SK-N-SH (cell line): ENCODE measurements at regions not wholly inside any gene's neighbourhood (a gene's known extent, or its start where the extent isn't known, plus 50 kb on each side); places are given as distances from the start of the nearest gene placed in this dataset.

Experiments used
- CTCF ChIA-PET: fragments of 300-600, 350-600 bp; formaldehyde crosslinking; extraction: SDS; loops from one replicate; lab custom pipeline; 2021; lab: Yijun Ruan, JAX
- POLR2A ChIA-PET: fragments of 350-600 bp; sonication (Branson Sonifier 250); formaldehyde crosslinking; extraction: SDS; loops from one replicate; lab custom pipeline; 2020; ENCODE audit warnings: antibody characterized with exemption, inconsistent platforms; lab: Yijun Ruan, JAX
- DNase-seq: peaks from one replicate; pipeline ENCODE4 v3.0.0; 2012
- H2AFZ ChIP-seq: fragments of 200-600 bp; sonication (generic); 2 replicates; pipeline ENCODE4 v1.8.1; 2016; ENCODE audit warnings: antibody characterized with exemption, mild to moderate bottlenecking, low read depth
- H3F3A ChIP-seq: fragments of 200-600 bp; sonication (generic); replicated peaks from 2 replicates; pipeline ENCODE3; 2016; ENCODE audit warnings: antibody characterized with exemption, mild to moderate bottlenecking; ENCODE audit not compliant: insufficient read depth
- H3K27ac ChIP-seq, 2 experiments: fragments of 200-500 bp in 1 of 2; fragments of 200-600 bp in 1 of 2; sonication (Bioruptor generic) in 1 of 2; sonication (generic), shearing (Covaris generic) in 1 of 2; 2 replicates each; pipeline versions ENCODE4 v1.5.1 to v1.6.1; 2014 to 2016; ENCODE audit warnings: low read depth in 2 of 2, inconsistent platforms in 1 of 2, low read length in 1 of 2, mild to moderate bottlenecking in 1 of 2, mixed read lengths in 1 of 2
- H3K27me3 ChIP-seq: fragments of 200-600 bp; sonication (generic), shearing (Covaris generic); 2 replicates; pipeline ENCODE4 v1.6.1; 2016; ENCODE audit warnings: mixed run types; ENCODE audit not compliant: insufficient read depth
- H3K36me3 ChIP-seq, 2 experiments: fragments of 200-500 bp in 1 of 2; fragments of 200-600 bp in 1 of 2; sonication (Bioruptor generic) in 1 of 2; sonication (generic) in 1 of 2; replicated peaks in 1 of 2; 2 replicates each; pipeline versions ENCODE3 to v1.5.1; 2014 to 2016; ENCODE audit warnings: low read length in 1 of 2, mild to moderate bottlenecking in 1 of 2; ENCODE audit not compliant: insufficient read depth in 2 of 2, control insufficient read depth in 1 of 2
- H3K4me1 ChIP-seq, 2 experiments: fragments of 200-500 bp in 1 of 2; fragments of 200-600 bp in 1 of 2; sonication (Bioruptor generic) in 1 of 2; sonication (generic), shearing (Covaris generic) in 1 of 2; 2 replicates each; pipeline versions ENCODE4 v1.5.1 to v1.6.1; 2014 to 2016; ENCODE audit warnings: low read depth in 1 of 2, low read length in 1 of 2, mixed run types in 1 of 2; ENCODE audit not compliant: insufficient read depth in 2 of 2, control insufficient read depth in 1 of 2
- H3K4me2 ChIP-seq: fragments of 200-600 bp; sonication (generic), shearing (Covaris generic); 2 replicates; pipeline ENCODE4 v1.6.1; 2017; ENCODE audit warnings: mixed run types
- H3K4me3 ChIP-seq, 2 experiments: fragments of 200-500 bp in 1 of 2; fragments of 200-600 bp in 1 of 2; sonication (Bioruptor generic) in 1 of 2; sonication (generic), shearing (Covaris generic) in 1 of 2; 2 replicates each; pipeline versions ENCODE4 v1.5.1 to v1.8.1; 2014 to 2016; ENCODE audit warnings: low read depth in 2 of 2, inconsistent platforms in 1 of 2, low read length in 1 of 2, mild to moderate bottlenecking in 1 of 2, mixed read lengths in 1 of 2, moderate library complexity in 1 of 2
- H3K79me2 ChIP-seq: fragments of 200-600 bp; sonication (generic); 2 replicates; pipeline ENCODE4 v1.8.1; 2017; ENCODE audit warnings: mild to moderate bottlenecking; ENCODE audit not compliant: insufficient read depth
- H3K9ac ChIP-seq: fragments of 200-600 bp; sonication (generic); 2 replicates; pipeline ENCODE4 v1.6.1; 2017; ENCODE audit warnings: mixed run types
- H3K9me2 ChIP-seq: fragments of 200-600 bp; sonication (generic); 2 replicates; pipeline ENCODE4 v1.6.1; 2017; ENCODE audit warnings: mixed run types
- H3K9me3 ChIP-seq: fragments of 200-600 bp; sonication (generic); 2 replicates; pipeline ENCODE4 v1.6.1; 2017; ENCODE audit warnings: mixed run types, mild to moderate bottlenecking, moderate library complexity
- H4K20me1 ChIP-seq: fragments of 200-600 bp; sonication (generic); 2 replicates; pipeline ENCODE4 v1.6.1; 2017; ENCODE audit warnings: mild to moderate bottlenecking, mixed run types; ENCODE audit not compliant: insufficient read depth
- ELF1 ChIP-seq: IDR thresholded peaks from 2 replicates; pipeline ENCODE4 v1.4.0; 2012
- EZH2phosphoT487 ChIP-seq: fragments of 200-600 bp; sonication (generic); IDR thresholded peaks from 2 replicates; pipeline ENCODE4 v1.6.1; 2017; ENCODE audit warnings: low read depth, mixed run types, mild to moderate bottlenecking, antibody characterized with exemption, moderate library complexity, borderline replicate concordance
- FOXJ3 ChIP-seq: sonication (generic); formaldehyde crosslinking; IDR thresholded peaks from 2 replicates; pipeline ENCODE4 v1.5.1; 2020; ENCODE audit warnings: mild to moderate bottlenecking, missing genetic modification reagents
- MEF2A ChIP-seq: IDR thresholded peaks from 2 replicates; pipeline ENCODE4 v1.4.0; 2012; ENCODE audit warnings: low read depth, borderline replicate concordance
- POLR2AphosphoS5 ChIP-seq: IDR thresholded peaks from 2 replicates; pipeline ENCODE4 v1.6.1; 2012; ENCODE audit warnings: low read depth, low read length
- RAD21 ChIP-seq: IDR thresholded peaks from 2 replicates; pipeline ENCODE4 v1.6.1; 2012; ENCODE audit warnings: mild to moderate bottlenecking, low read length
- RFX5 ChIP-seq: IDR thresholded peaks from 2 replicates; pipeline ENCODE4 v1.6.1; 2012; ENCODE audit warnings: mild to moderate bottlenecking, improper control_type of control experiment, low read length
- RXRA ChIP-seq: IDR thresholded peaks from 2 replicates; pipeline ENCODE4 v1.4.0; 2012; ENCODE audit warnings: low read depth, mild to moderate bottlenecking, borderline replicate concordance
- SIN3A ChIP-seq: IDR thresholded peaks from 2 replicates; pipeline ENCODE4 v1.6.1; 2012; ENCODE audit warnings: low read depth, mild to moderate bottlenecking, low read length, moderate library complexity, borderline replicate concordance
- TAF1 ChIP-seq: IDR thresholded peaks from 2 replicates; pipeline ENCODE4 v1.6.1; 2012; ENCODE audit warnings: low read depth, mild to moderate bottlenecking, low read length, moderate library complexity, borderline replicate concordance
- TEAD4 ChIP-seq: IDR thresholded peaks from 2 replicates; pipeline ENCODE4 v1.4.0; 2012; ENCODE audit warnings: mild to moderate bottlenecking, borderline replicate concordance; ENCODE audit not compliant: insufficient read depth
- USF1 ChIP-seq: IDR thresholded peaks from 2 replicates; pipeline ENCODE4 v1.4.0; 2012; ENCODE audit warnings: low read depth, borderline replicate concordance
- WGBS: methylation state at CpG from one replicate; pipeline ENCODE4 v1.1.6; 2017; ENCODE audit warnings: low lambda C conversion rate; 5-methylcytosine and 5-hydroxymethylcytosine counted together
- TF ChIP-seq, protein P1 (sequence below): fragments of 200-600 bp; sonication (generic); IDR thresholded peaks from 2 replicates; pipeline ENCODE4 v1.6.1; 2017; ENCODE audit warnings: antibody characterized with exemption, mild to moderate bottlenecking, moderate library complexity
- TF ChIP-seq, protein P2 (sequence below): IDR thresholded peaks from 2 replicates; pipeline ENCODE4 v1.4.0; 2012; ENCODE audit warnings: low read depth
- TF ChIP-seq, protein P3 (sequence below): fragments of 150-350 bp; IDR thresholded peaks from 2 replicates; pipeline ENCODE4 v1.6.1; 2017; ENCODE audit warnings: antibody characterized with exemption, low read length, low read depth, borderline replicate concordance

GRCh38 chr16:8391257-8391656 lies 199.1 kb downstream of the TMEM114 start (continued):
- TF ChIP-seq, protein P1, sequence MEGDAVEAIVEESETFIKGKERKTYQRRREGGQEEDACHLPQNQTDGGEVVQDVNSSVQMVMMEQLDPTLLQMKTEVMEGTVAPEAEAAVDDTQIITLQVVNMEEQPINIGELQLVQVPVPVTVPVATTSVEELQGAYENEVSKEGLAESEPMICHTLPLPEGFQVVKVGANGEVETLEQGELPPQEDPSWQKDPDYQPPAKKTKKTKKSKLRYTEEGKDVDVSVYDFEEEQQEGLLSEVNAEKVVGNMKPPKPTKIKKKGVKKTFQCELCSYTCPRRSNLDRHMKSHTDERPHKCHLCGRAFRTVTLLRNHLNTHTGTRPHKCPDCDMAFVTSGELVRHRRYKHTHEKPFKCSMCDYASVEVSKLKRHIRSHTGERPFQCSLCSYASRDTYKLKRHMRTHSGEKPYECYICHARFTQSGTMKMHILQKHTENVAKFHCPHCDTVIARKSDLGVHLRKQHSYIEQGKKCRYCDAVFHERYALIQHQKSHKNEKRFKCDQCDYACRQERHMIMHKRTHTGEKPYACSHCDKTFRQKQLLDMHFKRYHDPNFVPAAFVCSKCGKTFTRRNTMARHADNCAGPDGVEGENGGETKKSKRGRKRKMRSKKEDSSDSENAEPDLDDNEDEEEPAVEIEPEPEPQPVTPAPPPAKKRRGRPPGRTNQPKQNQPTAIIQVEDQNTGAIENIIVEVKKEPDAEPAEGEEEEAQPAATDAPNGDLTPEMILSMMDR, result no peak
- no peak for TF ChIP-seq RAD21
- no peak for TF ChIP-seq MEF2A
- TF ChIP-seq, protein P2, sequence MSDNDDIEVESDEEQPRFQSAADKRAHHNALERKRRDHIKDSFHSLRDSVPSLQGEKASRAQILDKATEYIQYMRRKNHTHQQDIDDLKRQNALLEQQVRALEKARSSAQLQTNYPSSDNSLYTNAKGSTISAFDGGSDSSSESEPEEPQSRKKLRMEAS, result no peak
- TF ChIP-seq, all 33 proteins: peak for 0

GRCh38 chr16:8388684-8389083 lies 201.6 kb downstream of the TMEM114 start:
- POLR2A ChIA-PET, result no interaction called here
- DNase-seq, result no peak
- no peaks in the 10 kb centered on the region for H3K9me3 ChIP-seq
- TF ChIP-seq ELF1 (no peak), SIN3A (no peak), TEAD4 (no peak), RFX5 (no peak), FOXJ3 (no peak), EZH2phosphoT487 (no peak), USF1 (no peak), POLR2AphosphoS5 (no peak), TAF1 (no peak), RXRA (no peak)
- TF ChIP-seq, protein P3, sequence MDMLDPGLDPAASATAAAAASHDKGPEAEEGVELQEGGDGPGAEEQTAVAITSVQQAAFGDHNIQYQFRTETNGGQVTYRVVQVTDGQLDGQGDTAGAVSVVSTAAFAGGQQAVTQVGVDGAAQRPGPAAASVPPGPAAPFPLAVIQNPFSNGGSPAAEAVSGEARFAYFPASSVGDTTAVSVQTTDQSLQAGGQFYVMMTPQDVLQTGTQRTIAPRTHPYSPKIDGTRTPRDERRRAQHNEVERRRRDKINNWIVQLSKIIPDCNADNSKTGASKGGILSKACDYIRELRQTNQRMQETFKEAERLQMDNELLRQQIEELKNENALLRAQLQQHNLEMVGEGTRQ, result no peak
- H3K4me1 ChIP-seq, result no peaks in the 10 kb centered on the region
- no peak overlapping the region for H3K27ac ChIP-seq
- H3F3A ChIP-seq, result no peaks in the 10 kb centered on the region
- WGBS, result 10% methylated on average over 3 of the region's 3 CpGs
- CTCF ChIA-PET, result no interaction called here
- no peak overlapping the region for H2AFZ ChIP-seq
- H3K79me2 ChIP-seq, result no peaks in the 10 kb centered on the region
- H3K27me3 ChIP-seq, result no peaks in the 10 kb centered on the region
- H3K9ac ChIP-seq, result no peak overlapping the region
- no peaks in the 10 kb centered on the region for H3K9me2 ChIP-seq
- no peaks in the 10 kb centered on the region for H4K20me1 ChIP-seq
- H3K4me3 ChIP-seq, result no peak overlapping the region
- H3K36me3 ChIP-seq, result no peaks in the 10 kb centered on the region
- no peak overlapping the region for H3K4me2 ChIP-seq
